Astrocyte of the spinal cord (primary cell): ENCODE measurements at regions not wholly inside any gene's neighbourhood (a gene's known extent, or its start where the extent isn't known, plus 50 kb on each side); places are given as distances from the start of the nearest gene placed in this dataset.
A peak's percentile ranks its signal among the peaks of the same experiment; 100 is the strongest.

Experiments
- DNase-seq: peaks from one replicate; pipeline ENCODE4 v3.0.0; 2011; ENCODE audit warnings: low read depth, low spot score
- H3K4me3 ChIP-seq: 2 replicates; pipeline ENCODE4 v1.5.1; 2011; ENCODE audit warnings: low read depth, mild to moderate bottlenecking, low read length, moderate library complexity
- CTCF ChIP-seq: IDR thresholded peaks from 2 replicates; pipeline ENCODE4 v1.5.1; 2012; ENCODE audit warnings: low read depth, mild to moderate bottlenecking, low read length, inconsistent platforms
- in situ Hi-C: cut with HindIII; loops from 2 replicates; pipeline ENCODE4 v1.10.0; 2017; ENCODE audit warnings: low sequenced_read_pairs

- H3K4me3 ChIP-seq = no peak overlapping the region
- DNase-seq = no peak
- no peak for TF ChIP-seq CTCF
- in situ Hi-C loops = no loop called here
These were observed 151.7 kb upstream of the ADCY2 start for GRCh38 chr5:7244208-7244607.

- no peak for DNase-seq
- TF ChIP-seq CTCF = no peak
- in situ Hi-C loops = no loop called here
- H3K4me3 ChIP-seq = no peak overlapping the region
These were observed 150.8 kb upstream of the ADCY2 start for GRCh38 chr5:7245121-7245651.

GRCh38 chr5:7246287-7246686, 149.7 kb upstream of the ADCY2 start:
- no peak for TF ChIP-seq CTCF
- in situ Hi-C loops = no loop called here
- H3K4me3 ChIP-seq = no peak overlapping the region
- DNase-seq = no peak

- H3K4me3 ChIP-seq = no peak overlapping the region
- no peak for DNase-seq
- no peak for TF ChIP-seq CTCF
- in situ Hi-C loops = no loop called here
These were observed 145.9 kb upstream of the ADCY2 start for GRCh38 chr5:7250004-7250403.

GRCh38 chr5:7250611-7251010, 145.3 kb upstream of the ADCY2 start:
- no peak for DNase-seq
- H3K4me3 ChIP-seq = no peak overlapping the region
- in situ Hi-C loops = no loop called here
- no peak for TF ChIP-seq CTCF

GRCh38 chr5:7251132-7251531, 144.8 kb upstream of the ADCY2 start:
- DNase-seq = no peak
- TF ChIP-seq CTCF = no peak
- no peak overlapping the region for H3K4me3 ChIP-seq
- in situ Hi-C loops = no loop called here

- H3K4me3 ChIP-seq = no peak overlapping the region
- in situ Hi-C loops = no loop called here
- DNase-seq = peak; percentile 48
- TF ChIP-seq CTCF = peak; percentile 55
These were observed 134.9 kb upstream of the ADCY2 start for GRCh38 chr5:7261049-7261448.
